Mucosa of gallbladder (tissue), 1 donor: ENCODE measurements at regions not wholly inside any gene's neighbourhood (a gene's known extent, or its start where the extent isn't known, plus 50 kb on each side); places are given as distances from the start of the nearest gene placed in this dataset.
"Not testable (repeated sequence)": the region's sequence is repeated elsewhere in the genome, so short reads cannot be mapped to it uniquely, and the experiment has no call there.

ENCODE experiments used
- DNase-seq: peaks from one replicate; pipeline ENCODE4 v3.0.0-alpha.2; 2020; ENCODE audit warnings: low spot score
- donor health status: DM: no; HTN: no; CAD: no.

- peak; percentile 20 for DNase-seq
Observed at GRCh38 chr13:42398533-42398932, 126.6 kb downstream of the AKAP11 start.

- DNase-seq, result no peak
Observed at GRCh38 chr13:42400188-42400833, 128.4 kb downstream of the AKAP11 start.

GRCh38 chr13:42401376-42401775 is 129.4 kb downstream of the AKAP11 start:
- no peak for DNase-seq

GRCh38 chr13:42405665-42406390 is 133.9 kb downstream of the AKAP11 start:
- no peak for DNase-seq

- DNase-seq, result no peak
Observed at GRCh38 chr13:42409075-42409474, 137.1 kb downstream of the AKAP11 start.

GRCh38 chr13:42409551-42409950 is 137.6 kb downstream of the AKAP11 start:
- DNase-seq, result no peak

- DNase-seq, result no peak
Observed at GRCh38 chr13:42412812-42413483, 141.0 kb downstream of the AKAP11 start.

GRCh38 chr13:42413484-42413815 is 141.5 kb downstream of the AKAP11 start:
- no peak for DNase-seq

GRCh38 chr13:42417626-42418025 is 145.7 kb downstream of the AKAP11 start:
- no peak for DNase-seq

GRCh38 chr13:42418184-42418583 is 146.2 kb downstream of the AKAP11 start:
- no peak for DNase-seq

GRCh38 chr13:42420304-42420703 is 148.4 kb downstream of the AKAP11 start:
- no peak for DNase-seq

- no peak for DNase-seq
Observed at GRCh38 chr13:42422681-42423080, 150.7 kb downstream of the AKAP11 start.

GRCh38 chr13:42424182-42424581 is 149.8 kb upstream of the TNFSF11 start:
- DNase-seq, result no peak

- no peak for DNase-seq
Observed at GRCh38 chr13:42445354-42445753, 128.6 kb upstream of the TNFSF11 start.

- DNase-seq, result not testable (repeated sequence)
Observed at GRCh38 chr13:42446597-42446996, 127.4 kb upstream of the TNFSF11 start.

GRCh38 chr13:42453091-42453645 is 120.8 kb upstream of the TNFSF11 start:
- DNase-seq, result no peak

GRCh38 chr13:42454749-42455148 is 119.2 kb upstream of the TNFSF11 start:
- no peak for DNase-seq

GRCh38 chr13:42458193-42458592 is 115.8 kb upstream of the TNFSF11 start:
- no peak for DNase-seq

- DNase-seq, result no peak
Observed at GRCh38 chr13:42466123-42466522, 107.8 kb upstream of the TNFSF11 start.

GRCh38 chr13:42466609-42467008 is 107.3 kb upstream of the TNFSF11 start:
- DNase-seq, result no peak

GRCh38 chr13:42474954-42475353 is 99.0 kb upstream of the TNFSF11 start:
- no peak for DNase-seq

GRCh38 chr13:42477596-42478190 is 96.3 kb upstream of the TNFSF11 start:
- no peak for DNase-seq
